ENCODE measurements at regions not wholly inside any gene's neighbourhood (a gene's known extent, or its start where the extent isn't known, plus 50 kb on each side); places are given as distances from the start of the nearest gene placed in this dataset.

DNA sequence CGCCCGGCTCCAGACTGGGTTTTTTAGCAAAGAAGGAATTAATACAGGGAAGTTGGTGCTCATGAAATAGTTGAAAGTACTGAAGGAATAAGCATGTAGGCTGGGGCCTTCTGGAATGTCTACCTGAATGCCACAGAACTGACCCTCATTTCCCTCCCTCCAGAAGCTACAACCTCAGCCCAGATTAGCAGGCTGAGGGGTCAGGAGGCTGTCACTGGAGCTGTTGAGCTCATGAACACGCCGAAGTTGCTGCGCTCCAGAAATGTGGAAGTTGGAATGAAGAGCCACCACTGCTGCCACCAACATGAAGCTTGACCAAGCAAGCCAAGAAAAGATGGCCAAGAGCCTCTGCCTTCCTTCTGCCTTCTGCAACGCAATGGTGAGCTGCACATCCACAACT, 52.2 kb upstream of the KMT2E start (continued):
- TF ChIP-seq SCRT2 (tag by site-specific recombination; IDR thresholded peaks at IDR 0.05) (no peak), ZNF174 (tag by site-specific recombination; IDR thresholded peaks at IDR 0.05) (no peak), ZFP69B (tag by site-specific recombination; IDR thresholded peaks at IDR 0.05) (no peak)
- TF ChIP-seq, protein P1, sequence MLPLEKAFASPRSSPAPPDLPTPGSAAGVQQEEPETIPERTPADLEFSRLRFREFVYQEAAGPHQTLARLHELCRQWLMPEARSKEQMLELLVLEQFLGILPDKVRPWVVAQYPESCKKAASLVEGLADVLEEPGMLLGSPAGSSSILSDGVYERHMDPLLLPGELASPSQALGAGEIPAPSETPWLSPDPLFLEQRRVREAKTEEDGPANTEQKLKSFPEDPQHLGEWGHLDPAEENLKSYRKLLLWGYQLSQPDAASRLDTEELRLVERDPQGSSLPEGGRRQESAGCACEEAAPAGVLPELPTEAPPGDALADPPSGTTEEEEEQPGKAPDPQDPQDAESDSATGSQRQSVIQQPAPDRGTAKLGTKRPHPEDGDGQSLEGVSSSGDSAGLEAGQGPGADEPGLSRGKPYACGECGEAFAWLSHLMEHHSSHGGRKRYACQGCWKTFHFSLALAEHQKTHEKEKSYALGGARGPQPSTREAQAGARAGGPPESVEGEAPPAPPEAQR (tag by site-specific recombination; IDR thresholded peaks at IDR 0.05), result no peak
- TF ChIP-seq, protein P2, sequence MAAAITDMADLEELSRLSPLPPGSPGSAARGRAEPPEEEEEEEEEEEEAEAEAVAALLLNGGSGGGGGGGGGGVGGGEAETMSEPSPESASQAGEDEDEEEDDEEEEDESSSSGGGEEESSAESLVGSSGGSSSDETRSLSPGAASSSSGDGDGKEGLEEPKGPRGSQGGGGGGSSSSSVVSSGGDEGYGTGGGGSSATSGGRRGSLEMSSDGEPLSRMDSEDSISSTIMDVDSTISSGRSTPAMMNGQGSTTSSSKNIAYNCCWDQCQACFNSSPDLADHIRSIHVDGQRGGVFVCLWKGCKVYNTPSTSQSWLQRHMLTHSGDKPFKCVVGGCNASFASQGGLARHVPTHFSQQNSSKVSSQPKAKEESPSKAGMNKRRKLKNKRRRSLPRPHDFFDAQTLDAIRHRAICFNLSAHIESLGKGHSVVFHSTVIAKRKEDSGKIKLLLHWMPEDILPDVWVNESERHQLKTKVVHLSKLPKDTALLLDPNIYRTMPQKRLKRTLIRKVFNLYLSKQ (tag by site-specific recombination; IDR thresholded peaks at IDR 0.05; ENCODE audit: borderline replicate concordance), result no peak

DNA sequence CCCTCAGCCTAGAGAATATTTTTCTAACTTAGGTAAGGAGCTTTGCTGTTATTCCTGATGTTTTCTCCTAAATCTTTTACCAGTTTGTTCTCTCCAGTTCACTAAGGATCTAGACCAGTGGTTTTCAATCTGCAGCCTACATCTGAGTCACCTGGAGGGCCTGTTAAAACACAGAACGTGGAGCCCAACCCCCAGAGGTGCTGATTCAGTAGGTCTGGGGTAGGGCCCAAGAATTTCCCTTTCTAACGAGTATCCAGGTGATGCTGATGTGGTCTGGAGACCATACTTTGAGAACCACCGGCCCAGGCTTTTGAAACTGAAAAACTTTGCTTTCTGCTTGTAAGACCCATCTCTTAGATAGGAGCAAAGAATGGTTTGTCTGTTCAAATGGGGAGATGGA, 51.2 kb upstream of the KMT2E start:
- Histone ChIP-seq H3K36me3 (ENCODE audit: control insufficient read depth in 2 of 2, insufficient read depth in 1 of 2, low read length in 2 of 2) (no peaks in the 10 kb centered on the region), H3K9me3 (ENCODE audit: control insufficient read depth, insufficient read depth, low read depth, low read length) (no peaks in the 10 kb centered on the region), H3K27ac (ENCODE audit: extremely low read depth, low read depth, low read length) (no peak overlapping the region), H3K4me3 (ENCODE audit: low read depth, low read length) (no peak overlapping the region), H3K4me1 (ENCODE audit: control insufficient read depth, insufficient read depth, low read length) (no peaks in the 10 kb centered on the region)
- TF ChIP-seq ZNF266 (tag by site-specific recombination; IDR thresholded peaks at IDR 0.05; ENCODE audit: low read depth) (no peak), ZNF416 (tag by site-specific recombination; IDR thresholded peaks at IDR 0.05) (no peak), ZNF311 (tag by site-specific recombination; IDR thresholded peaks at IDR 0.05; ENCODE audit: borderline replicate concordance) (no peak)
- TF ChIP-seq, protein P3, sequence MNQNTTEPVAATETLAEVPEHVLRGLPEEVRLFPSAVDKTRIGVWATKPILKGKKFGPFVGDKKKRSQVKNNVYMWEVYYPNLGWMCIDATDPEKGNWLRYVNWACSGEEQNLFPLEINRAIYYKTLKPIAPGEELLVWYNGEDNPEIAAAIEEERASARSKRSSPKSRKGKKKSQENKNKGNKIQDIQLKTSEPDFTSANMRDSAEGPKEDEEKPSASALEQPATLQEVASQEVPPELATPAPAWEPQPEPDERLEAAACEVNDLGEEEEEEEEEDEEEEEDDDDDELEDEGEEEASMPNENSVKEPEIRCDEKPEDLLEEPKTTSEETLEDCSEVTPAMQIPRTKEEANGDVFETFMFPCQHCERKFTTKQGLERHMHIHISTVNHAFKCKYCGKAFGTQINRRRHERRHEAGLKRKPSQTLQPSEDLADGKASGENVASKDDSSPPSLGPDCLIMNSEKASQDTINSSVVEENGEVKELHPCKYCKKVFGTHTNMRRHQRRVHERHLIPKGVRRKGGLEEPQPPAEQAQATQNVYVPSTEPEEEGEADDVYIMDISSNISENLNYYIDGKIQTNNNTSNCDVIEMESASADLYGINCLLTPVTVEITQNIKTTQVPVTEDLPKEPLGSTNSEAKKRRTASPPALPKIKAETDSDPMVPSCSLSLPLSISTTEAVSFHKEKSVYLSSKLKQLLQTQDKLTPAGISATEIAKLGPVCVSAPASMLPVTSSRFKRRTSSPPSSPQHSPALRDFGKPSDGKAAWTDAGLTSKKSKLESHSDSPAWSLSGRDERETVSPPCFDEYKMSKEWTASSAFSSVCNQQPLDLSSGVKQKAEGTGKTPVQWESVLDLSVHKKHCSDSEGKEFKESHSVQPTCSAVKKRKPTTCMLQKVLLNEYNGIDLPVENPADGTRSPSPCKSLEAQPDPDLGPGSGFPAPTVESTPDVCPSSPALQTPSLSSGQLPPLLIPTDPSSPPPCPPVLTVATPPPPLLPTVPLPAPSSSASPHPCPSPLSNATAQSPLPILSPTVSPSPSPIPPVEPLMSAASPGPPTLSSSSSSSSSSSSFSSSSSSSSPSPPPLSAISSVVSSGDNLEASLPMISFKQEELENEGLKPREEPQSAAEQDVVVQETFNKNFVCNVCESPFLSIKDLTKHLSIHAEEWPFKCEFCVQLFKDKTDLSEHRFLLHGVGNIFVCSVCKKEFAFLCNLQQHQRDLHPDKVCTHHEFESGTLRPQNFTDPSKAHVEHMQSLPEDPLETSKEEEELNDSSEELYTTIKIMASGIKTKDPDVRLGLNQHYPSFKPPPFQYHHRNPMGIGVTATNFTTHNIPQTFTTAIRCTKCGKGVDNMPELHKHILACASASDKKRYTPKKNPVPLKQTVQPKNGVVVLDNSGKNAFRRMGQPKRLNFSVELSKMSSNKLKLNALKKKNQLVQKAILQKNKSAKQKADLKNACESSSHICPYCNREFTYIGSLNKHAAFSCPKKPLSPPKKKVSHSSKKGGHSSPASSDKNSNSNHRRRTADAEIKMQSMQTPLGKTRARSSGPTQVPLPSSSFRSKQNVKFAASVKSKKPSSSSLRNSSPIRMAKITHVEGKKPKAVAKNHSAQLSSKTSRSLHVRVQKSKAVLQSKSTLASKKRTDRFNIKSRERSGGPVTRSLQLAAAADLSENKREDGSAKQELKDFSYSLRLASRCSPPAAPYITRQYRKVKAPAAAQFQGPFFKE (tag by site-specific recombination; IDR thresholded peaks at IDR 0.05; ENCODE audit: borderline replicate concordance), result no peak
- TF ChIP-seq, protein P4, sequence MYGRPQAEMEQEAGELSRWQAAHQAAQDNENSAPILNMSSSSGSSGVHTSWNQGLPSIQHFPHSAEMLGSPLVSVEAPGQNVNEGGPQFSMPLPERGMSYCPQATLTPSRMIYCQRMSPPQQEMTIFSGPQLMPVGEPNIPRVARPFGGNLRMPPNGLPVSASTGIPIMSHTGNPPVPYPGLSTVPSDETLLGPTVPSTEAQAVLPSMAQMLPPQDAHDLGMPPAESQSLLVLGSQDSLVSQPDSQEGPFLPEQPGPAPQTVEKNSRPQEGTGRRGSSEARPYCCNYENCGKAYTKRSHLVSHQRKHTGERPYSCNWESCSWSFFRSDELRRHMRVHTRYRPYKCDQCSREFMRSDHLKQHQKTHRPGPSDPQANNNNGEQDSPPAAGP (tag by site-specific recombination; IDR thresholded peaks at IDR 0.05), result no peak
- TF ChIP-seq, protein P5, sequence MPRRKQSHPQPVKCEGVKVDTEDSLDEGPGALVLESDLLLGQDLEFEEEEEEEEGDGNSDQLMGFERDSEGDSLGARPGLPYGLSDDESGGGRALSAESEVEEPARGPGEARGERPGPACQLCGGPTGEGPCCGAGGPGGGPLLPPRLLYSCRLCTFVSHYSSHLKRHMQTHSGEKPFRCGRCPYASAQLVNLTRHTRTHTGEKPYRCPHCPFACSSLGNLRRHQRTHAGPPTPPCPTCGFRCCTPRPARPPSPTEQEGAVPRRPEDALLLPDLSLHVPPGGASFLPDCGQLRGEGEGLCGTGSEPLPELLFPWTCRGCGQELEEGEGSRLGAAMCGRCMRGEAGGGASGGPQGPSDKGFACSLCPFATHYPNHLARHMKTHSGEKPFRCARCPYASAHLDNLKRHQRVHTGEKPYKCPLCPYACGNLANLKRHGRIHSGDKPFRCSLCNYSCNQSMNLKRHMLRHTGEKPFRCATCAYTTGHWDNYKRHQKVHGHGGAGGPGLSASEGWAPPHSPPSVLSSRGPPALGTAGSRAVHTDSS (tag by site-specific recombination; IDR thresholded peaks at IDR 0.05), result no peak
- ChIA-PET POLR2A (no interaction called here), CTCF (no interaction called here)
